Panc1 (cell line): ENCODE measurements at regions not wholly inside any gene's neighbourhood (a gene's known extent, or its start where the extent isn't known, plus 50 kb on each side); places are given as distances from the start of the nearest gene placed in this dataset.

Source experiments
- CTCF ChIP-seq: fragments of 450-650 bp; IDR thresholded peaks from 2 replicates; pipeline ENCODE4 v1.5.1; 2017; ENCODE audit warnings: mild to moderate bottlenecking
- SIN3A ChIP-seq: IDR thresholded peaks from 2 replicates; pipeline ENCODE4 v1.6.1; 2012; ENCODE audit warnings: low read depth, mild to moderate bottlenecking, low read length, moderate library complexity, borderline replicate concordance; ENCODE audit not compliant: insufficient read depth

GRCh38 chr7:13097499-13097898 lies 410.1 kb downstream of the ARL4A start:
- TF ChIP-seq CTCF: no peak
- TF ChIP-seq SIN3A: no peak
